Astrocyte (in vitro differentiated cells and primary cell): ENCODE measurements at regions not wholly inside any gene's neighbourhood (a gene's known extent, or its start where the extent isn't known, plus 50 kb on each side); places are given as distances from the start of the nearest gene placed in this dataset.

Experiments used
- EZH2 ChIP-seq: IDR thresholded peaks from 2 replicates; pipeline ENCODE4 v1.6.1; 2012; ENCODE audit warnings: mild to moderate bottlenecking, low read length, inconsistent platforms; ENCODE audit not compliant: insufficient read depth
- TF ChIP-seq, protein P1 (sequence below): IDR thresholded peaks from 2 replicates; pipeline ENCODE4 v1.5.1; 2011; ENCODE audit warnings: low read depth, mild to moderate bottlenecking, inconsistent platforms, low read length, moderate library complexity; ENCODE audit not compliant: insufficient read depth

DNA sequence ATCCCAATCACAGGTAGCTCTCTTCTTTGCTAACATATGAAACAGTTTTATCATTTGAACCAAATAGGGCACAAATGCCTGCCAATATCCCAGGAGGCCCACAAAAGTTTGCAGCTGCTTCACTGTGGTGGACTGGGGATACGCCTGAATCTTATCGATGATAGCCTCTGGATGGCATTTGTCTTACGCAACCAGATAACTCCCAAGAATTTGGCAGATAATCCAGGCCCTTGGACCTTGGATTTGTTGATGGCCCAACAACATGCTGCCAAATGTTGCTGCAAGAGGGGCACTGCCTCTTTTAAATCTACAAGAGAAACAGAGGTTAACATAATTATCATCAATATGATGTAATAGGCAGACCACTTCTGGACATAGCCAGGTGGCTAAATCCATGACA lies 587.1 kb upstream of the LRRTM4 start:
- TF ChIP-seq, protein P1, sequence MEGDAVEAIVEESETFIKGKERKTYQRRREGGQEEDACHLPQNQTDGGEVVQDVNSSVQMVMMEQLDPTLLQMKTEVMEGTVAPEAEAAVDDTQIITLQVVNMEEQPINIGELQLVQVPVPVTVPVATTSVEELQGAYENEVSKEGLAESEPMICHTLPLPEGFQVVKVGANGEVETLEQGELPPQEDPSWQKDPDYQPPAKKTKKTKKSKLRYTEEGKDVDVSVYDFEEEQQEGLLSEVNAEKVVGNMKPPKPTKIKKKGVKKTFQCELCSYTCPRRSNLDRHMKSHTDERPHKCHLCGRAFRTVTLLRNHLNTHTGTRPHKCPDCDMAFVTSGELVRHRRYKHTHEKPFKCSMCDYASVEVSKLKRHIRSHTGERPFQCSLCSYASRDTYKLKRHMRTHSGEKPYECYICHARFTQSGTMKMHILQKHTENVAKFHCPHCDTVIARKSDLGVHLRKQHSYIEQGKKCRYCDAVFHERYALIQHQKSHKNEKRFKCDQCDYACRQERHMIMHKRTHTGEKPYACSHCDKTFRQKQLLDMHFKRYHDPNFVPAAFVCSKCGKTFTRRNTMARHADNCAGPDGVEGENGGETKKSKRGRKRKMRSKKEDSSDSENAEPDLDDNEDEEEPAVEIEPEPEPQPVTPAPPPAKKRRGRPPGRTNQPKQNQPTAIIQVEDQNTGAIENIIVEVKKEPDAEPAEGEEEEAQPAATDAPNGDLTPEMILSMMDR = no peak
- no peak for TF ChIP-seq EZH2
